ENCODE measurements at regions not wholly inside any gene's neighbourhood (a gene's known extent, or its start where the extent isn't known, plus 50 kb on each side); places are given as distances from the start of the nearest gene placed in this dataset.
"Not testable (repeated sequence)": the region's sequence is repeated elsewhere in the genome, so short reads cannot be mapped to it uniquely, and the experiment has no call there.

DNA sequence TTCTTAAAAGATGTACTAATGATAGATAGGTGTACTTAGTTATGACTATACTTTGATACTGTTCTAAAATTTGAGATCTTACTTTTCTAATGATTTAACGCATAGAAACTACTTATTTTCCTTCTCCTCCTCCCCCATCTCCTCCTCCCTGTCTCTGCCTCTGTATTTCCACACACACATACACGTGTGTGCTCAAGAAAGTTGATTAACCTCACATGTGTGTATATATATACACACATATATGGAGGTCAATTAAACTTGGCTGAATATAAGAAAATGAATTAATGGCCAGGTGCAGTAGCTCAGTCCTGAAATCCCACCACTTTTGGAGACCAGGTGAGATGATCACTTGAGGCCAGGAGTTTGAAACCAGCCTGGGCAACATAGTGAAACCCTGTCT is 362.7 kb upstream of the SYT1 start:
- DNase-seq (ENCODE audit: low read depth) = no peak

DNA sequence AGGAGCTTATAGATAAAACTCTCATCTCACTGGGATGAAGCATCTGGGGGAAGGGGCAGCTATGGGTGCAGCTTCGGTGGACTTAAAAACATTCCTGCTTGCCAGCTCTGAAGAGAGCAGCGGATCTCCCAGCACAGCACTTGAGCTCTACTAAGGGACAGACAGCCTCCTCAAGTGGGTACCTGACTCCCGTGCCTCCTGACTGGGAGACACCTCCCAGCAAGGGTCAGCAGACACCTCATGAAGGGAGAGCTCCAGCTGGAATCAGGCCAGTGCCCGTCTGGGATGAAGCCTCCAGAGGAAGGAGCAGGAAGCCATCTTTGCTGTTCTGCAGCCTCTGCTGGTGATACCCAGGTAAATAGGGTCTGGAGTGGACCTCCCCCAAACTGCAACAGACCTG is 345.2 kb upstream of the SYT1 start:
- no peak for DNase-seq (ENCODE audit: low read depth)

GRCh38 chr12:78530100-78530765 is 334.3 kb upstream of the SYT1 start:
- DNase-seq (ENCODE audit: low read depth) = no peak

GRCh38 chr12:78531831-78532458 is 332.6 kb upstream of the SYT1 start:
- DNase-seq (ENCODE audit: low read depth) = no peak

DNA sequence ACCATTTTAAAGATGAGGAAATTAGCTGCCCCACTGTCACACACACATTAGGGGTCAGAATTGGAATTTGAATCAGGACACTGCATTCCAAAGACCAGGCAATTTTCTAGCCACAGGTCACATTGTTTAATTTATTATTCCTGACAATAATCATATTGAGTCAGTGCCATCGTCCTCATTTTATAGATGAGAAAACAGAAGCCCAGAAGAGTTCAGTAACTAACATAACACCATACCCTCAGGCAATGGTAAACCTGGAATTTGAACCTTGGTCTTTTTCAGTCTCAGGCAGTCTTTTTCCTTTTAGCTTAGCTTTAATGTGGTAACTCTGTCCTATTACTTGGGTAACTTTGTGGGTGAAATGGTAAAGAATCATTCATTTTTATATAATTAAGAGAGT is 330.3 kb upstream of the SYT1 start:
- no peak for DNase-seq (ENCODE audit: low read depth)

GRCh38 chr12:78540606-78541336 is 323.8 kb upstream of the SYT1 start:
- DNase-seq (ENCODE audit: low read depth) = no peak

GRCh38 chr12:78550831-78551230 is 313.7 kb upstream of the SYT1 start:
- DNase-seq (ENCODE audit: low read depth) = no peak

DNA sequence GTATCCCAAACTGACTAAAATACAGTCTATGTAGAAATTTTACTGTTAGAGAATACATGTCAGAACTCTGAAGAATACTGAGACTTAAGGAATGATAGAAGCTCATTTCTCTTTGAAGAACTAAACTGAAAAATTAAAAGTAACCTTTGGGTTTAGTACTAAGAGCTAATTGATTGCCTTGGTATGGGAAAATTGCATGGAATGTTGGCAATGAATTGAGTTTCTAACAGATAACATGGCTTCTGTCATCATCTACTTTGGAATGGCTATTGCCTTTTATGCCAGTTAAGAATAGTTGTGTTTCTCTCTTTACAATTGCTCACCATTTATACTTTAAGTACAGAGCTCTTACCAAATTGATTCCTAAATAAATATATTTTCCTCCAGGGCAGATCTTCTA is 308.8 kb upstream of the SYT1 start:
- DNase-seq (ENCODE audit: low read depth) = no peak

DNA sequence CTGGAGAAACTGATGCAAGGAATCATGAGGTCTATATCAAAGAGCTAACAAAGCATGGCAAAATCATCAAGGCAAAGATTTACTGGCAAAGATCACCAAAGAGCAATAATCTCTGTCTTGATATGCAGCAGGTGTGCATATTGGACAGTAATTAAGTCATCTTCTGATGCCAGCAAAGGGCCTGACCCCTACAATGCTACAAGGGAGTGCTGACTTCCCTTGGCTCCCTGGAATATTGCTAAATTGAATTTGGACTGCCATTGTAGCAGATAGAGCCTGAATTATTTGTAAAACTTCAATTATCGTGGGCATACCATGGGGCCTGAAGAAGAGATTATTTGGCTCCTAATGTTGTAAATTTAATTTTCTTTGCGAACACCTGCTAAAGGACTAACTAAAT is 307.9 kb upstream of the SYT1 start:
- no peak for DNase-seq (ENCODE audit: low read depth)

DNA sequence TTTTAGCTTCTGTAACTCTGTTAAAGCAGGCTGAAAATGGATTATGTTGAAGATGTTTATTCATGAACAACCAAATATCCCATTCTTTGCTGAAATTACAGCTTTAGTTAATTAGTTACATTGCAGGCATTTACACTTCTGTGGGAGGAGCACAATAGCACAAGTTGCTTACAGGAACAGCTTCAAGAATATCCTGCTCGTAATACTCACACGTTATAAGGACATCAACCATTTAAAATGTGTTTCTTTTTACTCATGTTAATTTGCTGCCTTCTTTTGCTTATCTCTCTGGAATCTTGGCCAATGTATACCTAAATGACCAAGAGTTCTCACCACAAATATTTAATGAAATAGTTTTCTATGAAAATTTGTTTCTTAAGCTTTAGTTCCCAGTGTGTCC is 305.2 kb upstream of the SYT1 start:
- no peak for DNase-seq (ENCODE audit: low read depth)

DNA sequence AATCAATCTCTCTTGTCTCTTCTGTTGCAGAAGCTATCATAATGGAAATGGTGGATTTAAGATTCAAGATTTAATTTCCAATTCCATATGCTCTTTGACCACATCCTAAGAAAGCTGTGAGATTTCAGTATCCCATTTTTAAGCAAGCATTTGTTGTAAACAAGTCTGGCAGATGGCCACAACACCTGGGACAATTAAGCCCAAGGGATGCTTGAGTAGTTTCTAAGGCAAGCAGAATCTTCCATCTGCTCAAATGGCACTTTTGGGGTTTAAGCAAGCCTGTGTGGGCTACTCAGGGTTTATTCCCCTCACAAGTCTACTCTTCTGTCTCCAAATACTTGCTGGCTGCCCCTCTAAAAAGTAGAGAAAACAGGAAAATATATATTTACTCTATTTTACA is 304.7 kb upstream of the SYT1 start:
- DNase-seq (ENCODE audit: low read depth) = no peak

- DNase-seq (ENCODE audit: low read depth) = no peak
Observed at GRCh38 chr12:78560633-78561032, 303.9 kb upstream of the SYT1 start.

DNA sequence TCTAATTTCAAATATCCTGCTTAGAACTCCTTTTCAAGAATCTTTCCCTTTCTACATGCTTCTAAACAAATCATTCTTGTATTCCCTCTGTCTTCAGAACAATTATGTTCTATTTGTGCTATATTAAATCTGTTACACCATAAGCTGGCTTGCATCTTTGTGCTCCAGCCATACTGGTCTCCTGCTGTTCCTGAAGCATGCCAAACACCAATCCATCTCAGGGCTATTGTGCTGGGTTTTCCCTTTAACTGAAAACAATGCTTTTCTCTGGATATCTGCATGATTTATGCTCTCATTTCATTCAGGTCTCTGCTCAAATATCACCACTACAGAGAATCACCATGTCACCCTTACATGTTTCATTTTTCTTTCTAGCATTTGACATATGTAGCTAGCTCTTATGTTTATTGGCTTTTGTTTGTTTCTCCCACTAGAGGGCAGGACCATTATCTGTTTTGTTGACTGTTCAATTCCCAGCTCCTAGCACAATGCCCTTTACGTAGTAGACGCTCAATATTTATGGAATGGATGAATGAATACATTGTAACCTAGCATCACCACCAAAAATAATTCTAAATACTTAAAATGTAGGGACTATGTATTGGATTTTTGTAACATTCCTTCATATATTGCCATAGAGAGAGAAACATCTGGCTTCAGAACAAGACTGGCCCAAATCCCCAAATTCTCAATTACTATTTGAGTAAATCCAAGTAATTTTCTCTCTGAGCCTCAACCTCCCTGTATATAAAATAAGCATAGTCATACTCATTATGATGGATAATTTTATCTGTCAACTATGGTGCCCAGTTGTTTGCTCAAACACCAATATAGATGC is 302.0 kb upstream of the SYT1 start:
- no peak for DNase-seq (ENCODE audit: low read depth)

GRCh38 chr12:78563826-78564225 is 300.7 kb upstream of the SYT1 start:
- DNase-seq (ENCODE audit: low read depth) = no peak

- no peak for DNase-seq (ENCODE audit: low read depth)
Observed at GRCh38 chr12:78566456-78566855, 298.1 kb upstream of the SYT1 start.

- DNase-seq (ENCODE audit: low read depth) = no peak
Observed at GRCh38 chr12:78568321-78569020, 296.1 kb upstream of the SYT1 start.

DNA sequence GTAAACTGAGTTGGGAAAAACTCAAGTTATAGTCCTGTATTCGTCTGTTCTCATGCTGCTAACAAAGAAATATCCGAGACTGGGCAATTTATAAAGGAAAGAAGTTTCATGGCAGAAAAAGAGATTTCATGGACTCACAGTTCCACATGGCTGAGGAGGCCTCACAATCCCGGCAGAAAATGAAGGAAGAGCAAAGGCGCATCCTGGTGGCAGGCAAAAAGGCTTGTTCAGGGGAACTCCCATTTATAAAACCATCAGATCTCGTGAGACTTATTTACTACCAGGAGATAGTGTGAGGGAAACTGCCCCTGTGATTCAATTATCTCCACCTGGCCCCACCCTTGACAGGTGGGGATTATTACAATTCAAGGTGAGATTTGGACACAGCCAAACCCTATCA is 292.6 kb upstream of the SYT1 start:
- DNase-seq (ENCODE audit: low read depth) = no peak

- not testable (repeated sequence) for DNase-seq (ENCODE audit: low read depth)
Observed at GRCh38 chr12:78575208-78575607, 289.4 kb upstream of the SYT1 start.

- DNase-seq (ENCODE audit: low read depth) = no peak
Observed at GRCh38 chr12:78579846-78580245, 284.7 kb upstream of the SYT1 start.

GRCh38 chr12:78580296-78580695 is 284.3 kb upstream of the SYT1 start:
- DNase-seq (ENCODE audit: low read depth) = no peak

DNA sequence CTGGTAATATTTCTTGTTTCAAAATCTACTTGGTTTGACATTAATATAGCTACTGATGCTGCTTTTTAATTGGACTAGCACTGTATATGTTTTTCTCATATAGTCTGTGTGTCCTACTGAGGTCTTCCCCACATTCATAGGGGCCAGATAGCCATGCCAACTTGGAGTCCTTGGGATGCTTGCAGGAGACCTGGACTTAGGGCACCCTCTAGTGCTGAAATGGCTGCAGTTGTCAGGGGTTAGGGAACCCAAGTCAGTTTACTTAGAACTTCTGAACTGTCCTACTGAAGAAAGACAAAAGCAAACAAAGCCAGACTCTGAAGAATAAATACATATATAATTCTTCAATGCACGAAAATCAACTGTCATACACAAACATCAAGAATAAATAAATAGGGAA is 279.9 kb upstream of the SYT1 start:
- no peak for DNase-seq (ENCODE audit: low read depth)

DNA sequence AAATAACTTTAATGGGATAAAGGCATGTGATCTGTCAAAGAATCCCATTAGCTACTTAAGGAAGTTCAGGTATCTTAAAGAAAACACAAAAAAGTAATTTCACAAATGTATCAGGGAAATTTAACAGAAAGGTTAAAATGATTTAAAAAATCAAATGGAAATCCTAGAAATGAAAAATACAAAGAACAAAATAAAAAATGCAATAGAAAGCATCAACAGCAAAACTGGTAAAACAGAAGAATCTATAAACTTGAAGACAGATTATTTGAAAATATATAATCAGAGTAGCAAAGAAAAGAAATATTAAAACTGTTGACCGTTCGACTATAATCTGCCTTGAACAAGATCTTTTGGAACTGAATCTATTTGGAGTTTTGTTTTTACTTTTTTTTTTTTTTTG is 279.4 kb upstream of the SYT1 start:
- no peak for DNase-seq (ENCODE audit: low read depth)

Measured in non-pigmented ciliary epithelial cell (primary cell).